Choroid plexus epithelial cell (primary cell): ENCODE measurements at regions not wholly inside any gene's neighbourhood (a gene's known extent, or its start where the extent isn't known, plus 50 kb on each side); places are given as distances from the start of the nearest gene placed in this dataset.
"Not testable (repeated sequence)": the region's sequence is repeated elsewhere in the genome, so short reads cannot be mapped to it uniquely, and the experiment has no call there.

Source experiments
- DNase-seq: peaks from one replicate; pipeline ENCODE4 v3.0.0-alpha.2; 2010; ENCODE audit warnings: low read depth
- H3K4me3 ChIP-seq: 2 replicates; pipeline ENCODE4 v1.5.1; 2011; ENCODE audit warnings: low read depth, mild to moderate bottlenecking, control low read depth, low read length, moderate library complexity
- CTCF ChIP-seq: conservative IDR thresholded peaks from 2 replicates; pipeline ENCODE4 v1.5.1; 2011; ENCODE audit warnings: low read depth, mild to moderate bottlenecking, control low read depth, inconsistent platforms, low read length, moderate library complexity

GRCh38 chr1:184181044-184181443 is 129.5 kb downstream of the TSEN15 start:
- no peak for DNase-seq
- no peak for TF ChIP-seq CTCF
- no peak overlapping the region for H3K4me3 ChIP-seq

GRCh38 chr1:184183919-184184318 is 132.4 kb downstream of the TSEN15 start:
- DNase-seq: no peak
- no peak for TF ChIP-seq CTCF
- no peak overlapping the region for H3K4me3 ChIP-seq

GRCh38 chr1:184184614-184185013 is 133.1 kb downstream of the TSEN15 start:
- not testable (repeated sequence) for DNase-seq, H3K4me3 ChIP-seq

- no peak for DNase-seq
Measured at GRCh38 chr1:184185347-184185746, 133.8 kb downstream of the TSEN15 start.

GRCh38 chr1:184186167-184186566 is 134.6 kb downstream of the TSEN15 start:
- H3K4me3 ChIP-seq: no peak overlapping the region
- no peak for TF ChIP-seq CTCF
- no peak for DNase-seq

More at GRCh38 chr1:184185347-184185746, 133.8 kb downstream of the TSEN15 start:
- H3K4me3 ChIP-seq: no peak overlapping the region
- TF ChIP-seq CTCF: no peak

GRCh38 chr1:184187097-184187496 is 135.6 kb downstream of the TSEN15 start:
- H3K4me3 ChIP-seq: no peak overlapping the region
- TF ChIP-seq CTCF: no peak
- DNase-seq: no peak

- TF ChIP-seq CTCF: no peak
- DNase-seq: no peak
Measured at GRCh38 chr1:184188037-184188436, 136.5 kb downstream of the TSEN15 start.

GRCh38 chr1:184189361-184189760 is 137.8 kb downstream of the TSEN15 start:
- no peak for TF ChIP-seq CTCF
- no peak overlapping the region for H3K4me3 ChIP-seq
- no peak for DNase-seq

More at GRCh38 chr1:184188037-184188436, 136.5 kb downstream of the TSEN15 start:
- H3K4me3 ChIP-seq: no peak overlapping the region
